Erythroblast (primary cell): ENCODE measurements at regions not wholly inside any gene's neighbourhood (a gene's known extent, or its start where the extent isn't known, plus 50 kb on each side); places are given as distances from the start of the nearest gene placed in this dataset.

Source experiments
- GATA1 ChIP-seq: IDR thresholded peaks from 2 replicates; pipeline ENCODE4 v1.6.1; 2011; ENCODE audit warnings: low read depth, mild to moderate bottlenecking, control low read depth, low read length, moderate library complexity
- POLR2A ChIP-seq: IDR thresholded peaks from 2 replicates; pipeline ENCODE4 v1.6.1; 2011; ENCODE audit warnings: mild to moderate bottlenecking, low read length

- no peak for TF ChIP-seq POLR2A
- no peak for TF ChIP-seq GATA1
Measured at GRCh38 chr22:48504519-48505140, 1323.0 kb downstream of the BRD1 start.
